Activated CD4-positive, alpha-beta T cell treated with anti-CD3 and anti-CD28 coated beads, Interleukin-2, amount 10 ng/mL, durations not matched to agents 7 days and 5 days (primary cell): ENCODE measurements at regions not wholly inside any gene's neighbourhood (a gene's known extent, or its start where the extent isn't known, plus 50 kb on each side); places are given as distances from the start of the nearest gene placed in this dataset.

Experiments used
- CTCF ChIA-PET: fragments of 350-600 bp; sonication (Branson Sonifier 250); formaldehyde crosslinking; loops from one replicate; lab custom pipeline; 2021; ENCODE audit warnings: antibody characterized with exemption; lab: Charles Lee
- POLR2A ChIA-PET: fragments of 350-600 bp; sonication (Branson Sonifier 250); formaldehyde crosslinking; loops from one replicate; lab custom pipeline; 2021; ENCODE audit warnings: antibody characterized with exemption; lab: Charles Lee
- DNase-seq: peaks from one replicate; pipeline ENCODE4 v3.0.0-alpha.2; 2020
- H3K27ac Mint-ChIP-seq: one replicate; pipeline ENCODE4 v1.8.0; 2021; ENCODE audit warnings: mild to moderate bottlenecking, moderate library complexity, mixed read lengths
- H3K27me3 Mint-ChIP-seq: one replicate; pipeline ENCODE4 v1.8.0; 2021; ENCODE audit warnings: mixed read lengths
- H3K36me3 Mint-ChIP-seq: one replicate; pipeline ENCODE4 v1.8.0; 2021; ENCODE audit warnings: low read depth, mixed read lengths
- H3K4me1 Mint-ChIP-seq: one replicate; pipeline ENCODE4 v1.8.0; 2021; ENCODE audit warnings: mixed read lengths
- H3K4me3 Mint-ChIP-seq: one replicate; pipeline ENCODE4 v1.8.0; 2021; ENCODE audit warnings: mild to moderate bottlenecking, moderate library complexity, mixed read lengths
- H3K9me3 Mint-ChIP-seq: one replicate; pipeline ENCODE4 v1.8.0; 2021; ENCODE audit warnings: mixed read lengths

GRCh38 chr4:161160718-161161117, 1003.1 kb downstream of the FSTL5 start:
- Mint-ChIP-seq H3K4me1 (no peaks in the 10 kb centered on the region), H3K27me3 (no peaks in the 10 kb centered on the region), H3K27ac (no peak overlapping the region), H3K36me3 (no peaks in the 10 kb centered on the region), H3K9me3 (no peaks in the 10 kb centered on the region), H3K4me3 (no peak overlapping the region)
- POLR2A ChIA-PET = no interaction called here
- CTCF ChIA-PET = interaction anchor here (1.3 kb wide), 1 partner anchor 13 kb away, joined by 4 read pairs; no protein-coding TSS in a partner anchor
- no peak for DNase-seq

DNA sequence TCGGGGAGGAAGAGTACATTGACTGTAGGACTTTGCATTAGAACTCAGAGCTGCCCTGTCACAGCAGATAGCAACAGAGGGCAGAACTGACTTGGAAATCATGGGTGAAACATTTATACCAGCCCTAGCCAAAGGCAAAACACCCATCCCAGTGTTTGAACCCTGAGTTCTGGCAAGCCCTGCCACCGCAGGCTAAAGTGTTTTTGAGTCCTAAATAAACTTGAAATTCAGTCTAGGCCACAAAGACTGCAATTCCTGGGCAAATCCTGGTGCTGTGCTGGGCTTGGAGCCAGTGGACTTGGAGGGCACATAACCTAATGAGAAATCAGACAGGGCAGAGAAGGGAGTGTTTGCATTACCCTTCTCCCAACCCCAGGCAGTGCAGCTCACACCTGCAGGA, 1015.7 kb downstream of the FSTL5 start:
- Mint-ChIP-seq H3K4me3 (no peak overlapping the region), H3K9me3 (peaks cover 2% of the 10 kb centered on the region), H3K4me1 (no peaks in the 10 kb centered on the region), H3K27me3 (no peaks in the 10 kb centered on the region), H3K36me3 (no peaks in the 10 kb centered on the region), H3K27ac (no peak overlapping the region)
- no peak for DNase-seq
- CTCF ChIA-PET = no interaction called here
- POLR2A ChIA-PET = no interaction called here

GRCh38 chr4:161143375-161143774, 1020.4 kb downstream of the FSTL5 start:
- no peaks in the 10 kb centered on the region for H3K27me3 Mint-ChIP-seq
- no peak overlapping the region for H3K4me3 Mint-ChIP-seq
- DNase-seq = no peak

DNA sequence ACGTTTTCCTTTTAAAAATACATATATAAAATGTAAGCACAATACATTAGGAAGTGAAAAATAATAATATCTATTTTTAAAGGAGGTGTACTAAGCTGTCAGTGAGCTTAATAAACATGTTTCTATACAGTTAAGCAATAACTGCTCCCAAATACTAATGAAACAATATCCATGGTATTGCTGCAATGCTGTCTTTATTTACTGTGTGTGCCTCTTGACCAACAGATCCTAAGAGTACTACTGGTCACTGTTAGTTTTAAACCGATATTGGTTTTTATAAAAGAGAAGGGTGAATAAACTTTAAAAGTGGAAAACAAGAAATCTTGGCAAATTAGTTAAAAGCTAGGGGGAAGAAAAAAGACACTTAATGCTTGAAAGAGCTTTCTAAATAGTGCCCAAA, 1029.0 kb downstream of the FSTL5 start:
- POLR2A ChIA-PET = no interaction called here
- DNase-seq = no peak
- no peak overlapping the region for H3K4me3 Mint-ChIP-seq
- no peak overlapping the region for H3K27ac Mint-ChIP-seq
- CTCF ChIA-PET = no interaction called here
- no peaks in the 10 kb centered on the region for H3K27me3 Mint-ChIP-seq
- no peaks in the 10 kb centered on the region for H3K4me1 Mint-ChIP-seq
- peaks cover 6% of the 10 kb centered on the region for H3K9me3 Mint-ChIP-seq
- H3K36me3 Mint-ChIP-seq = no peaks in the 10 kb centered on the region

More at GRCh38 chr4:161143375-161143774, 1020.4 kb downstream of the FSTL5 start:
- Mint-ChIP-seq H3K27ac (no peak overlapping the region), H3K9me3 (peaks cover 2% of the 10 kb centered on the region), H3K36me3 (no peaks in the 10 kb centered on the region), H3K4me1 (no peaks in the 10 kb centered on the region)
- POLR2A ChIA-PET = no interaction called here
- CTCF ChIA-PET = no interaction called here

GRCh38 chr4:161133586-161134276, 1030.1 kb downstream of the FSTL5 start:
- ChIA-PET POLR2A (no interaction called here), CTCF (no interaction called here)
- no peak for DNase-seq
- Mint-ChIP-seq H3K4me3 (no peak overlapping the region), H3K4me1 (no peaks in the 10 kb centered on the region), H3K9me3 (peaks cover 6% of the 10 kb centered on the region), H3K27ac (no peak overlapping the region), H3K36me3 (no peaks in the 10 kb centered on the region), H3K27me3 (no peaks in the 10 kb centered on the region)

GRCh38 chr4:161132715-161133425, 1030.9 kb downstream of the FSTL5 start:
- ChIA-PET CTCF (no interaction called here), POLR2A (no interaction called here)
- no peak for DNase-seq
- Mint-ChIP-seq H3K4me1 (no peaks in the 10 kb centered on the region), H3K27me3 (no peaks in the 10 kb centered on the region), H3K4me3 (no peak overlapping the region), H3K27ac (no peak overlapping the region), H3K36me3 (no peaks in the 10 kb centered on the region), H3K9me3 (peaks cover 6% of the 10 kb centered on the region)

DNA sequence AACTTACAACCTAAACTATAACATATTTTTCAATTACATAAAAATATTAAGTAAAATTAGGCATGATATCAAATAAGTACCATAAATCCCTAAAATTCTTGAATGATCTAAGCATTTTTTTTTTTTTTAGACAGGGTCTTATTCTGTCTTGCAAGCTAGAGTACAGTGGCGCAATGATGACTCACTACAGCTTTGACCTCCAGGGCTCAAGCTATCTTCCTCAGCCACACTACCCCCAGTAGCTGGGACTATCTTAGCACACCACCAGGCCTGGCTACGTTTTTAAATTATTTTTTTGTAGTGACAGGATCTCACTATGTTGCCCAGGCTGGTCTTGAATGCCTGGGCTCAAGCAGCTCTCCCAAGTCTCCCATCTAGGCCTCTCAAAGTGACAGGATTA, 1042.3 kb downstream of the FSTL5 start:
- Mint-ChIP-seq H3K4me3 (no peak overlapping the region), H3K9me3 (peaks cover 9% of the 10 kb centered on the region), H3K4me1 (no peaks in the 10 kb centered on the region), H3K27ac (no peak overlapping the region), H3K27me3 (no peaks in the 10 kb centered on the region), H3K36me3 (no peaks in the 10 kb centered on the region)
- ChIA-PET POLR2A (interaction anchor here (0.6 kb wide), 1 partner anchor 1636 kb away, joined by 3 read pairs; no protein-coding TSS in a partner anchor), CTCF (no interaction called here)
- DNase-seq = no peak

DNA sequence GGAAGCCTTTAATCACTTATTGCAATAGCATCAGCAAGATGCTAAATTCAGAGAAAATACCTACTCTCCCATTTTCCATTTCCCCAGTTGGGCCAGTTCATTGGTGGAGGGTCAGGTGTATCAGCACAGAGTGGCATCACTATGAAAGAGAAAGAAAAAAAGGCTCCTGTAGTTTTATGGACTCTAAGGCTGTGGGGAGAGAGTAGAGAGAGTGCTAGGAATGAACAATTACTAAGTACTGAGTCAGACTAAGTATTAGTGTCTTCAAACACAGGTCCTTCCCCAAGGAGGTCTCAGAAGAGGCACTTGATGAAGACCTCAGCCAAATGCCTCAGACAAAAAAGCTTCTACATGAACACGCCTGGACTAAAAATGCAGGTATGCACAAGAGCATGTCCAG, 1061.9 kb downstream of the FSTL5 start:
- DNase-seq = no peak
- Mint-ChIP-seq H3K9me3 (peaks cover 4% of the 10 kb centered on the region), H3K4me1 (no peaks in the 10 kb centered on the region), H3K36me3 (no peaks in the 10 kb centered on the region), H3K27ac (no peak overlapping the region), H3K27me3 (no peaks in the 10 kb centered on the region), H3K4me3 (no peak overlapping the region)
- ChIA-PET CTCF (no interaction called here), POLR2A (no interaction called here)

- DNase-seq = no peak
- Mint-ChIP-seq H3K27me3 (no peaks in the 10 kb centered on the region), H3K4me1 (no peaks in the 10 kb centered on the region), H3K27ac (no peak overlapping the region), H3K36me3 (no peaks in the 10 kb centered on the region), H3K4me3 (no peak overlapping the region), H3K9me3 (no peaks in the 10 kb centered on the region)
- ChIA-PET POLR2A (no interaction called here), CTCF (interaction anchor here (0.6 kb wide), 1 partner anchor 1607 kb away, joined by 3 read pairs; no protein-coding TSS in a partner anchor)
Measured at GRCh38 chr4:161097821-161098220, 1066.0 kb downstream of the FSTL5 start.

GRCh38 chr4:161061046-161061445, 1102.8 kb downstream of the FSTL5 start:
- POLR2A ChIA-PET = no interaction called here
- CTCF ChIA-PET = no interaction called here
- no peak overlapping the region for H3K4me3 Mint-ChIP-seq
- no peak overlapping the region for H3K27ac Mint-ChIP-seq
- peaks cover 6% of the 10 kb centered on the region for H3K9me3 Mint-ChIP-seq
- H3K4me1 Mint-ChIP-seq = no peaks in the 10 kb centered on the region
- no peaks in the 10 kb centered on the region for H3K27me3 Mint-ChIP-seq
- H3K36me3 Mint-ChIP-seq = no peaks in the 10 kb centered on the region
- DNase-seq = no peak
